RWPE2 (cell line): ENCODE measurements at regions not wholly inside any gene's neighbourhood (a gene's known extent, or its start where the extent isn't known, plus 50 kb on each side); places are given as distances from the start of the nearest gene placed in this dataset.

Experiments used
- ATAC-seq: fragments of 200-7000 bp; cut with Tn5 transposase; 3 replicates; pipeline ENCODE4 v1.9.1; 2021; ENCODE audit warnings: low read depth
- DNase-seq: peaks from one replicate; pipeline ENCODE4 v3.0.0-alpha.2; 2020; ENCODE audit warnings: low spot score
- H3K27ac ChIP-seq: fragments of 450-650 bp; 2 replicates; pipeline ENCODE4 v1.5.1; 2017; ENCODE audit warnings: mild to moderate bottlenecking; ENCODE audit not compliant: poor library complexity, severe bottlenecking
- H3K27me3 ChIP-seq: fragments of 250-450 bp; sonication (Bioruptor Pico); 2 replicates; pipeline ENCODE4 v1.5.1; 2021; ENCODE audit warnings: mild to moderate bottlenecking, moderate library complexity; ENCODE audit not compliant: insufficient read depth, poor library complexity, severe bottlenecking
- H3K36me3 ChIP-seq: fragments of 250-450 bp; sonication (Bioruptor Pico); 2 replicates; pipeline ENCODE4 v1.5.1; 2020; ENCODE audit warnings: low read depth, mild to moderate bottlenecking, moderate library complexity
- H3K4me1 ChIP-seq: fragments of 250-450 bp; sonication (Bioruptor Pico); 2 replicates; pipeline ENCODE4 v1.5.1; 2021; ENCODE audit warnings: mild to moderate bottlenecking, moderate library complexity; ENCODE audit not compliant: insufficient read depth, poor library complexity, severe bottlenecking
- H3K4me3 ChIP-seq: fragments of 250-450 bp; sonication (Bioruptor Pico); 2 replicates; pipeline ENCODE4 v1.5.1; 2021; ENCODE audit warnings: mild to moderate bottlenecking, moderate library complexity; ENCODE audit not compliant: severe bottlenecking
- H3K9me3 ChIP-seq: fragments of 250-450 bp; sonication (Bioruptor Pico); 2 replicates; pipeline ENCODE4 v1.5.1; 2021; ENCODE audit warnings: mild to moderate bottlenecking, moderate library complexity; ENCODE audit not compliant: severe bottlenecking
- TF ChIP-seq, protein P1 (sequence below): fragments of 450-650 bp; IDR thresholded peaks from one replicate; pipeline ENCODE4 v1.5.1; 2017; ENCODE audit warnings: mild to moderate bottlenecking, moderate library complexity; ENCODE audit not compliant: poor library complexity, severe bottlenecking

DNA sequence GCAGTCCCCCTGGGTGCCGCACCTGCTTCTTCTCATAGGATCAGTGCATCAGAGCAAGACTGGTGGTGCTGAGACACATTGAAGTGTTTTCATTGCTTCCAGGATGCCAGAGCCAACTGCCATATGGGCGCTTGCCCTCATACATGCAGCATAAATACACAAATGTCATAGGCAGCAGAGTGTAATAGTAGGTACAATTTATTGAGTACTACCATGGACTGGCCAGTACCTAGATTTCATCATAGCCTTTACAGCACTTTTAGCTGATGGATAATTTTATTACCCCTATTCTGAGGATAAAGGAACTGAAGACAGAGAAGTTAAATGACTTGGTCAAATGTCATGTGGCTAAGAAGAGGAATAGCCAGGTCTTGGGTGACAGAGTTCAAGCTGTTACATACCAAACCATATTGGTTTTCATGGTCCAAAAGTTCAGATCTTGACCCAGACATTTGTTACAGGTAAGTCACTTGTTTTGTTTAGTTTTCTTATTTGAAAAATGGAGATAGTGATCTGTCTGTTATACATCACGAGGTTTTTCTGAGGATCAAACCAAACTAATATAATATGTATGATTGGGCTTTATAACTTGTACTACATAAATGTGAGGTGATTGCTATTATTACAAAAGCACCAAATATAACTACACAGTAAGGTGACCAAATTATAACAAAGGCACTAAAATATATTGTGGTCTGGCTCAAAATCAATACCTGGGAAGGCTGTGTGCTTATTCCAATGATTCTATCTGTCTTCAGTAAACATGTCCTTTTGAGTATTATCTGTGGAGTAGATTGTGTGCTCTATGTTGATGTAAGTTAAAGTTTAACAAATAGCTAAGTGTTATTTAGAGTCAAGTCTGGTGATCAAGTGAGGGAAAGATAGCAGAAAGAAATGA, 151.9 kb upstream of the CYRIA start:
- Histone ChIP-seq H3K4me3 (no peak overlapping the region), H3K36me3 (no peaks in the 10 kb centered on the region), H3K4me1 (no peaks in the 10 kb centered on the region), H3K9me3 (no peaks in the 10 kb centered on the region), H3K27me3 (no peaks in the 10 kb centered on the region), H3K27ac (no peak overlapping the region)
- TF ChIP-seq, protein P1, sequence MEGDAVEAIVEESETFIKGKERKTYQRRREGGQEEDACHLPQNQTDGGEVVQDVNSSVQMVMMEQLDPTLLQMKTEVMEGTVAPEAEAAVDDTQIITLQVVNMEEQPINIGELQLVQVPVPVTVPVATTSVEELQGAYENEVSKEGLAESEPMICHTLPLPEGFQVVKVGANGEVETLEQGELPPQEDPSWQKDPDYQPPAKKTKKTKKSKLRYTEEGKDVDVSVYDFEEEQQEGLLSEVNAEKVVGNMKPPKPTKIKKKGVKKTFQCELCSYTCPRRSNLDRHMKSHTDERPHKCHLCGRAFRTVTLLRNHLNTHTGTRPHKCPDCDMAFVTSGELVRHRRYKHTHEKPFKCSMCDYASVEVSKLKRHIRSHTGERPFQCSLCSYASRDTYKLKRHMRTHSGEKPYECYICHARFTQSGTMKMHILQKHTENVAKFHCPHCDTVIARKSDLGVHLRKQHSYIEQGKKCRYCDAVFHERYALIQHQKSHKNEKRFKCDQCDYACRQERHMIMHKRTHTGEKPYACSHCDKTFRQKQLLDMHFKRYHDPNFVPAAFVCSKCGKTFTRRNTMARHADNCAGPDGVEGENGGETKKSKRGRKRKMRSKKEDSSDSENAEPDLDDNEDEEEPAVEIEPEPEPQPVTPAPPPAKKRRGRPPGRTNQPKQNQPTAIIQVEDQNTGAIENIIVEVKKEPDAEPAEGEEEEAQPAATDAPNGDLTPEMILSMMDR, result no peak
- no peak for ATAC-seq
- no peak for DNase-seq

DNA sequence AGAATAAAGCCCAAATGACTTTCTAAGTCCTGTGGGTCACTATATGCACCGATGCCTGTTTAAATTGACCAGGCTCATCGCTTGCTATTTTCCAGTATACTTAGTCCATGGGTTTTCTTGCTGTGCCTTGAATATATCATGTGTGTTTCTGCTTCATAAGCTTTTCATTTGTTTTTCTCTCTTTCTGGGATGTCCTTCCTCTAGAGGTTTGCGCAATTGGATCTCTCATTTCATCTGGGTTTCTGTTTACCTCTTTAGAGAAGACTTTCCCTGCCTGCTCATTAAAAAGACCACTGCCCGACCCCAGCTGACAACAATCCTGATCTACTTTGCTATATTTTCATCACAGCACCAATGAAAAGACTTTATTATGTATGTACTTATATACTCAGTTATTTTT, 150.9 kb upstream of the CYRIA start:
- no peak for DNase-seq
- Histone ChIP-seq H3K36me3 (no peaks in the 10 kb centered on the region), H3K27ac (no peak overlapping the region), H3K27me3 (no peaks in the 10 kb centered on the region), H3K9me3 (no peaks in the 10 kb centered on the region), H3K4me3 (no peak overlapping the region), H3K4me1 (no peaks in the 10 kb centered on the region)
- no peak for ATAC-seq
- TF ChIP-seq, protein P1, result no peak

DNA sequence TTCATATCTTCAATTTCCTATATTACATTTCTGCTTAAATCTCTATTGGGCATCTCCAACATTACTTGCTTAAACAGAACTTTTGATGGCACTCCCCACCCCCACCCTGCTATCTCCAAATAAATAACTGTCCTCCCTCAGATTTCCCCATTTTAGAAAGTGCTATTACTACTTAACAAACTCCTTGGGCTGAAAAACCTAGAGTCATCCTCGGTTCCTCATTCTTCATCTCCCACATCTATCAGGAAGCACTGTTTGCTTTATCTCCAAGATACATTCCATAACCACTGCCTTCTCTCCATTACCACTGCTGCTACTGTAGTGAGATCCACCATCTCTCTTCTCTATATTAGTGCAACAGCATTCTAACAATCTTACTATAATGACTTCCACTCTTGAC, 150.4 kb upstream of the CYRIA start:
- Histone ChIP-seq H3K27me3 (no peaks in the 10 kb centered on the region), H3K9me3 (no peaks in the 10 kb centered on the region), H3K4me3 (no peak overlapping the region), H3K27ac (no peak overlapping the region), H3K36me3 (no peaks in the 10 kb centered on the region), H3K4me1 (no peaks in the 10 kb centered on the region)
- TF ChIP-seq, protein P1, result no peak
- DNase-seq, result no peak
- ATAC-seq, result no peak

DNA sequence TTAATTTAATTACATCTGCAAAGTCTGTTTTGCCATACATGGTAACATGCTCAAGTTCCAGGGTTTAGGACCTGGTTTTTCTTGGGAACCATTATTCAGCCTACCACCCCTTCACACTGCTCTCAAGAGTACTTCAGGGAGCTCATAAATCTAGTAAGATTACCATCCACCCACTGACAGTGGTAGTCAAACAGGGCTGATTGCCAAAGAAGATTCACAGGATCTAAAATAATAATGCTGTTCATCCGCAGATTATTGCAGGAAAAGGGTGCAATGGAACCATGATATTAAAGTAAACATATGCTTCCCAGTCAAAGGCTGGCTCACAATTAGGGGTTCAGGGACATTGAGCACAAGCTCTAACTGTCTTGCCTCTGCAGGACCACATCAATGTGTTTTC, 148.0 kb upstream of the CYRIA start:
- Histone ChIP-seq H3K36me3 (no peaks in the 10 kb centered on the region), H3K27ac (no peak overlapping the region), H3K4me3 (no peak overlapping the region), H3K9me3 (no peaks in the 10 kb centered on the region), H3K27me3 (no peaks in the 10 kb centered on the region), H3K4me1 (no peaks in the 10 kb centered on the region)
- TF ChIP-seq, protein P1, result no peak
- DNase-seq (no peak), ATAC-seq (no peak)

DNA sequence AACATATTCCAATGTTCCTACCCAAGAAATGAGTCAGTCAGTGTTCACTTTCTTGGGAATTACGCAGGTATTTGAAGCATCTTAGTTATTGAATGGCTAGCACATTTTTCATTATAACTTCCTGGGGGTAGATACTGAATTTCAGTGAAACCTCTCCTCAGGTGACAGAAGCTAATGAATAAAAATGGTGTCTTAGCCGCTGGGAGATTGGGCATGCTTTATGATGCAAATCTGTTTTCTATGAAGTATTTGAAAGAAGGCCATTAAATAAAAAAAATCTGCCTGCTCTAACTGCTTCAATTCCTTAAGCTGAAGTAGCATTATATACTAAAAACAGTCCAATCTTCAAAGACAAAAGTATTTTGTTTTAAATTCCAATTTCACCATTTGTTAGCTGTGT, 132.8 kb upstream of the CYRIA start:
- TF ChIP-seq, protein P1, result no peak
- DNase-seq, result no peak
- Histone ChIP-seq H3K36me3 (no peaks in the 10 kb centered on the region), H3K27me3 (no peaks in the 10 kb centered on the region), H3K27ac (no peak overlapping the region), H3K9me3 (no peaks in the 10 kb centered on the region), H3K4me3 (no peak overlapping the region), H3K4me1 (no peaks in the 10 kb centered on the region)
- no peak for ATAC-seq
